MM.1S (cell line): ENCODE measurements at regions not wholly inside any gene's neighbourhood (a gene's known extent, or its start where the extent isn't known, plus 50 kb on each side); places are given as distances from the start of the nearest gene placed in this dataset.

Experiments used
- DNase-seq: peaks from one replicate; pipeline ENCODE4 v3.0.0-alpha.2; 2015
- H2AFZ ChIP-seq: fragments of 300-600 bp; sonication (generic); 2 replicates; pipeline ENCODE4 v1.6.0; 2016; ENCODE audit warnings: antibody characterized with exemption, low read length
- H3F3A ChIP-seq: fragments of 300-600 bp; sonication (generic); 2 replicates; pipeline ENCODE4 v1.6.1; 2016; ENCODE audit warnings: mild to moderate bottlenecking, antibody characterized with exemption, low read length, moderate library complexity, mixed read lengths; ENCODE audit not compliant: insufficient read depth
- H3K27ac ChIP-seq: fragments of 300-600 bp; sonication (generic); 2 replicates; pipeline ENCODE4 v1.5.1; 2016; ENCODE audit warnings: mild to moderate bottlenecking, low read length
- H3K27me3 ChIP-seq: fragments of 300-600 bp; sonication (generic); replicated peaks from 2 replicates; pipeline ENCODE4 v1.6.0; 2016; ENCODE audit warnings: low read length; ENCODE audit not compliant: insufficient read depth
- H3K36me3 ChIP-seq: fragments of 300-600 bp; sonication (generic); replicated peaks from 2 replicates; pipeline ENCODE4 v1.6.1; 2016; ENCODE audit warnings: mild to moderate bottlenecking, low read length, mixed read lengths; ENCODE audit not compliant: insufficient read depth
- H3K4me1 ChIP-seq: fragments of 300-600 bp; sonication (generic); 2 replicates; pipeline ENCODE4 v1.6.1; 2016; ENCODE audit warnings: low read length, mixed read lengths
- H3K4me2 ChIP-seq: fragments of 300-600 bp; sonication (generic); 2 replicates; pipeline ENCODE4 v1.6.0; 2016; ENCODE audit warnings: low read depth, low read length
- H3K4me3 ChIP-seq: fragments of 300-600 bp; sonication (generic); 2 replicates; pipeline ENCODE4 v1.5.1; 2016; ENCODE audit warnings: low read length, mixed read lengths
- H3K79me2 ChIP-seq: fragments of 300-600 bp; sonication (generic); 2 replicates; pipeline ENCODE4 v1.6.1; 2016; ENCODE audit warnings: mixed run types, low read length, mixed read lengths
- H3K9ac ChIP-seq: fragments of 300-600 bp; sonication (generic); 2 replicates; pipeline ENCODE4 v1.6.1; 2016; ENCODE audit warnings: low read length, mixed read lengths
- H3K9me2 ChIP-seq: fragments of 300-600 bp; sonication (generic); replicated peaks from 2 replicates; pipeline ENCODE4 v1.6.1; 2016; ENCODE audit warnings: mild to moderate bottlenecking, low read length, mixed read lengths; ENCODE audit not compliant: insufficient read depth
- H3K9me3 ChIP-seq: fragments of 300-600 bp; sonication (generic); replicated peaks from 2 replicates; pipeline ENCODE4 v1.6.1; 2016; ENCODE audit warnings: mild to moderate bottlenecking, low read length, mixed read lengths; ENCODE audit not compliant: insufficient read depth
- H4K20me1 ChIP-seq: fragments of 300-600 bp; sonication (generic); 2 replicates; pipeline ENCODE4 v1.6.1; 2016; ENCODE audit warnings: mild to moderate bottlenecking, low read length, moderate library complexity, mixed read lengths; ENCODE audit not compliant: insufficient read depth
- CTCF ChIP-seq: fragments of 300-600 bp; sonication (generic); IDR thresholded peaks from 2 replicates; pipeline ENCODE4 v1.5.1; 2016; ENCODE audit warnings: antibody characterized with exemption, low read length, mixed read lengths
- EZH2 ChIP-seq: fragments of 300-600 bp; sonication (generic); optimal IDR thresholded peaks from 2 replicates; pipeline ENCODE3; 2017; ENCODE audit warnings: low read depth, mild to moderate bottlenecking, antibody characterized with exemption, low read length, mixed read lengths
- EZH2phosphoT487 ChIP-seq: fragments of 300-600 bp; sonication (generic); IDR thresholded peaks from 2 replicates; pipeline ENCODE4 v1.6.1; 2018; ENCODE audit warnings: antibody characterized with exemption, low read length

GRCh38 chr7:32161708-32162107 is 91.5 kb upstream of the PDE1C start:
- H3K9ac ChIP-seq, result no peak overlapping the region
- H3K27ac ChIP-seq, result no peak overlapping the region
- H2AFZ ChIP-seq, result no peak overlapping the region
- H4K20me1 ChIP-seq, result no peaks in the 10 kb centered on the region
- no peaks in the 10 kb centered on the region for H3K9me3 ChIP-seq
- no peak for DNase-seq
- no peak overlapping the region for H3K4me2 ChIP-seq
- H3K4me3 ChIP-seq, result no peak overlapping the region
- no peaks in the 10 kb centered on the region for H3K27me3 ChIP-seq
- TF ChIP-seq EZH2phosphoT487 (no peak), CTCF (no peak), EZH2 (no peak)
- H3F3A ChIP-seq, result no peaks in the 10 kb centered on the region
- H3K4me1 ChIP-seq, result no peaks in the 10 kb centered on the region
- H3K36me3 ChIP-seq, result no peaks in the 10 kb centered on the region
- no peaks in the 10 kb centered on the region for H3K9me2 ChIP-seq
- H3K79me2 ChIP-seq, result no peaks in the 10 kb centered on the region

GRCh38 chr7:32158751-32159745 is 88.8 kb upstream of the PDE1C start:
- H2AFZ ChIP-seq, result no peak overlapping the region
- no peak for DNase-seq
- no peaks in the 10 kb centered on the region for H3K9me2 ChIP-seq
- no peak overlapping the region for H3K4me2 ChIP-seq
- no peaks in the 10 kb centered on the region for H3F3A ChIP-seq
- no peak overlapping the region for H3K9ac ChIP-seq
- no peak overlapping the region for H3K4me3 ChIP-seq
- H3K27me3 ChIP-seq, result no peaks in the 10 kb centered on the region
- H3K36me3 ChIP-seq, result no peaks in the 10 kb centered on the region
- no peaks in the 10 kb centered on the region for H3K9me3 ChIP-seq
- H3K4me1 ChIP-seq, result no peaks in the 10 kb centered on the region
- H3K27ac ChIP-seq, result no peak overlapping the region
- H3K79me2 ChIP-seq, result no peaks in the 10 kb centered on the region
- no peaks in the 10 kb centered on the region for H4K20me1 ChIP-seq
- no peak for TF ChIP-seq EZH2phosphoT487
- no peak for TF ChIP-seq EZH2
- TF ChIP-seq CTCF, result no peak

GRCh38 chr7:32158076-32158475 is 87.9 kb upstream of the PDE1C start:
- no peak for TF ChIP-seq EZH2
- no peak for TF ChIP-seq EZH2phosphoT487
- no peak for TF ChIP-seq CTCF
- Histone ChIP-seq H3K4me3 (no peak overlapping the region), H3K9me3 (no peaks in the 10 kb centered on the region), H2AFZ (no peak overlapping the region), H3K9me2 (no peaks in the 10 kb centered on the region), H3K9ac (no peak overlapping the region), H3F3A (no peaks in the 10 kb centered on the region), H3K27me3 (no peaks in the 10 kb centered on the region), H3K4me1 (no peaks in the 10 kb centered on the region), H3K36me3 (no peaks in the 10 kb centered on the region), H3K79me2 (no peaks in the 10 kb centered on the region), H3K27ac (no peak overlapping the region), H4K20me1 (no peaks in the 10 kb centered on the region), H3K4me2 (no peak overlapping the region)
- no peak for DNase-seq
